ENCODE measurements at regions not wholly inside any gene's neighbourhood (a gene's known extent, or its start where the extent isn't known, plus 50 kb on each side); places are given as distances from the start of the nearest gene placed in this dataset.

GRCh38 chr22:47933891-47934290 is 1171.4 kb downstream of the TBC1D22A start:
- no peak for DNase-seq (ENCODE audit: low spot score)
- TF ChIP-seq CTCF (IDR thresholded peaks at IDR 0.05; ENCODE audit: extremely low read depth, missing control alignments) = no peak

- DNase-seq (ENCODE audit: low spot score) = no peak
- TF ChIP-seq CTCF (IDR thresholded peaks at IDR 0.05; ENCODE audit: extremely low read depth, missing control alignments) = no peak
Measured at GRCh38 chr22:47933226-47933625, 1170.8 kb downstream of the TBC1D22A start.

GRCh38 chr22:47929646-47930185 is 1167.3 kb downstream of the TBC1D22A start:
- no peak for TF ChIP-seq CTCF (IDR thresholded peaks at IDR 0.05; ENCODE audit: extremely low read depth, missing control alignments)

GRCh38 chr22:47929073-47929472 is 1166.6 kb downstream of the TBC1D22A start:
- no peak for DNase-seq (ENCODE audit: low spot score)
- TF ChIP-seq CTCF (IDR thresholded peaks at IDR 0.05; ENCODE audit: extremely low read depth, missing control alignments) = no peak

More at GRCh38 chr22:47929646-47930185, 1167.3 kb downstream of the TBC1D22A start:
- no peak for DNase-seq (ENCODE audit: low spot score)

GRCh38 chr22:47928631-47929030 is 1166.2 kb downstream of the TBC1D22A start:
- no peak for DNase-seq (ENCODE audit: low spot score)
- no peak for TF ChIP-seq CTCF (IDR thresholded peaks at IDR 0.05; ENCODE audit: extremely low read depth, missing control alignments)

- DNase-seq (ENCODE audit: low spot score) = no peak
- no peak for TF ChIP-seq CTCF (IDR thresholded peaks at IDR 0.05; ENCODE audit: extremely low read depth, missing control alignments)
Measured at GRCh38 chr22:47927648-47928210, 1165.3 kb downstream of the TBC1D22A start.

GRCh38 chr22:47923011-47923427 is 1160.6 kb downstream of the TBC1D22A start:
- no peak for TF ChIP-seq CTCF (IDR thresholded peaks at IDR 0.05; ENCODE audit: extremely low read depth, missing control alignments)

More at GRCh38 chr22:47923011-47923427, 1160.6 kb downstream of the TBC1D22A start:
- DNase-seq (ENCODE audit: low spot score) = no peak

Measured in GM20000 (cell line).